Astrocyte (in vitro differentiated cells and primary cell): ENCODE measurements at regions not wholly inside any gene's neighbourhood (a gene's known extent, or its start where the extent isn't known, plus 50 kb on each side); places are given as distances from the start of the nearest gene placed in this dataset.

Experiments
- EZH2 ChIP-seq: IDR thresholded peaks from 2 replicates; pipeline ENCODE4 v1.6.1; 2012; ENCODE audit warnings: mild to moderate bottlenecking, low read length, inconsistent platforms; ENCODE audit not compliant: insufficient read depth
- TF ChIP-seq, protein P1 (sequence below): IDR thresholded peaks from 2 replicates; pipeline ENCODE4 v1.5.1; 2011; ENCODE audit warnings: low read depth, mild to moderate bottlenecking, inconsistent platforms, low read length, moderate library complexity; ENCODE audit not compliant: insufficient read depth

DNA sequence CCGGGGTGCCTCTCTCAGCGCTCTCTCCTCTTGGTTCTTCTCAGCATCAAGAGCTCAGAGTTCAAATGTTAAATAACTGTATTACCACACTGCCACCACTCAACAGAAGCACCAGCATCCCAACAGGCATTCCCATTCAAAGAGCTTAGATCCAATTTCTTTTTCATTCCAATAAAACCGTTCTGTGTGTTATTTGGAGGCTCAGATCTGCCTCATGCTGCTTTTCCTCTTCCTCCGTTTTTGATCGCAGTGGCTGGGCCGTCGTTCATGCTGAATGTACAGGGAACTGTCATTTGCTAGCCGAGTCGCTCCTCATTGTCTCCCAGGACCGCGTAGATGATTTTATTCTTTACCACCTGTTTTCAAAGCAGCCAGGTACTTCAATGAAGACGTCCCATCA lies 798.9 kb upstream of the SALL3 start:
- TF ChIP-seq, protein P1, sequence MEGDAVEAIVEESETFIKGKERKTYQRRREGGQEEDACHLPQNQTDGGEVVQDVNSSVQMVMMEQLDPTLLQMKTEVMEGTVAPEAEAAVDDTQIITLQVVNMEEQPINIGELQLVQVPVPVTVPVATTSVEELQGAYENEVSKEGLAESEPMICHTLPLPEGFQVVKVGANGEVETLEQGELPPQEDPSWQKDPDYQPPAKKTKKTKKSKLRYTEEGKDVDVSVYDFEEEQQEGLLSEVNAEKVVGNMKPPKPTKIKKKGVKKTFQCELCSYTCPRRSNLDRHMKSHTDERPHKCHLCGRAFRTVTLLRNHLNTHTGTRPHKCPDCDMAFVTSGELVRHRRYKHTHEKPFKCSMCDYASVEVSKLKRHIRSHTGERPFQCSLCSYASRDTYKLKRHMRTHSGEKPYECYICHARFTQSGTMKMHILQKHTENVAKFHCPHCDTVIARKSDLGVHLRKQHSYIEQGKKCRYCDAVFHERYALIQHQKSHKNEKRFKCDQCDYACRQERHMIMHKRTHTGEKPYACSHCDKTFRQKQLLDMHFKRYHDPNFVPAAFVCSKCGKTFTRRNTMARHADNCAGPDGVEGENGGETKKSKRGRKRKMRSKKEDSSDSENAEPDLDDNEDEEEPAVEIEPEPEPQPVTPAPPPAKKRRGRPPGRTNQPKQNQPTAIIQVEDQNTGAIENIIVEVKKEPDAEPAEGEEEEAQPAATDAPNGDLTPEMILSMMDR: no peak
- no peak for TF ChIP-seq EZH2
